ENCODE measurements at regions not wholly inside any gene's neighbourhood (a gene's known extent, or its start where the extent isn't known, plus 50 kb on each side); places are given as distances from the start of the nearest gene placed in this dataset.

DNA sequence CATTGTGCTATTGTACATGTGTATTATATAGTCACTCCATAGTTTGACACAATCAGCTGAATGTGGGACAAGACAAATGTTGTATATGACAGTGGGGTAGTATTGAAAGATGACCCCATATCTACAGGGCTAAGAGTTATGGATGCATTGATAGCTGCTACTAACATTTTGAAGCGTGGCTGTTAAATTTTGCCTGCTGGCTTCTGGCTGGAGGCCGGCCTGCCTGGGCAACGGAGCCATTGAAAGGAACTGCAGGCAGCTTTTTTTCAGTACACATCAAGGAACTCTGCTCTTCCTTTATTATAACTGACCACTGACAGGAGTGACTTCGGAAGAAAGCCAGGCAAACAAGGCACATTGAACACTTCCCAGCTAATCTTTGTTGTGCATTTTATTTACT is 76.1 kb upstream of the TMEM33 start:
- DNase-seq (ENCODE audit: low read depth in 2 of 2): no peak

DNA sequence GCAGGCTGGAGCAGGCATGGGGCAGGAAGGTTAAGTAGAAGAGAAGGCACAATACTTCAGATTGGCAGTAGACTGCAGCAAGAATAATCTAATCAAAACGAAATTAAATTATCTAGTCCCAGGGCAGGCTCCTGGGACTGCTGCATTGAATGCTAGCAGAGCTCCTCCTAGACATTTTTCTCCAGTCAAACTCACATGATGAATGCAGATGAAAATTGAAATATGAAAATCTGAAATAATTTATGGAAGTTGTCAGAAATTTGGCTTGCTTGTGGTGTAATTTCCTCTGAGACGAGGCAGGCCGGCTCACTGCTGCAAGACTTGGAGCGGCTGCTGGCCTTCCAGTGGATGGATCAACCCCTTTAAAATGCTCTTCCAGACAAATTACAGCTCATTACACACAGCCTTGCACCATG is 78.0 kb upstream of the TMEM33 start:
- no peak for DNase-seq (ENCODE audit: low read depth in 2 of 2)

DNA sequence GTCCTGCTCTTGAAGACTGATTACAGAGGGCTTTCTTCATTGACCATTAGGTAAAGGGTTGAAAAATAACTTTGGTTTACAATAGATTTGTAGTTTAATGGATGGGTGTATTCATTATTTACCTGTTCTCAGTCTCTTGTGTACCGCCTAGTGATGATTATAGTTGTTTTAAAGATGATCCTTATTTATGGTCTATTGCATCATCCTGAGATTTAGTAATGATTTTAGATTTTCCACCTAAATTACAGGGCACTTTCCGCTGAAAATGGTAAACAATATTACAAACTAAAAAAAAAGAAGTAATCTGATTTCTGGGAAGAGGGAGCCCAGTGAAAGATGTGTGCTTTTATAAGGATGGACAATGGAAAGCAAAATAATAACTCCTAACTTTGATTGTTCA is 78.4 kb upstream of the TMEM33 start:
- DNase-seq (ENCODE audit: low read depth in 2 of 2): no peak

DNA sequence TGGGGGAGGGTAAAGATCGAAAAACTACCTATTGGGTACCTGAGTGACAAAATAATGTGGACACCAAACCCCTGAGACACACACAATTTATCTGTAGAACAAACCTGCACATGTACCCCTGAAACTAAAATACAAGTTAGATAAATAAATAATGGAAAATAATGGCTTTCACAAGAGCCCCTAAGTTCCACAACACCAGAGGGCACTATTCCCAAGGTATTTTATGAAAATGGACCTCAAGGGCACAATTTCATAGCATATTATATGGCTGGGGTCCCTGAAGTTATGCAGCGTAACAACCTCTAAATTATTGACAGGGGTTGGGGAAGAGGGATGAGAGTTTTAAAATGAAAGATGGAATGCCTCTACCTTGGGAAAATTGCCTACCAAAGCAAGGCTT is 81.3 kb upstream of the TMEM33 start:
- no peak for DNase-seq (ENCODE audit: low read depth in 2 of 2)

DNA sequence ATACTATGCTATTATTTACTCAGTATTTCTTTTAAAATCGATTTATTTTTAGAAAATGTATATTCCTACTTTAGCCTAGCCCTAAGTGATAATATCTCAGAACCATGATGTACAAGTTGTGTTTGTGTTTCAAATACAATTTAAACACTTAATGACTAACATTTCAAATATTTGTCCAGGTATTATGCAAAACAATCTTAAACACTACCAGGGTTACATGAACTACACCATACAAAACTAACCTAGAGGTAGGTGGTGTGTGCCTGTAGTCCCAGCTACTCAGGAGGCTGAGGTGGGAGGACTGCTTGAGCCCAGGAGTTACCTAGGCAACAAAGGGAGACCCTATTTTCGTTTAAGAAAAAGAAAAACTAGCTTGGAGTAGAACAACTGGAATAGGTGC is 83.0 kb upstream of the TMEM33 start:
- DNase-seq (ENCODE audit: low read depth in 2 of 2): no peak

DNA sequence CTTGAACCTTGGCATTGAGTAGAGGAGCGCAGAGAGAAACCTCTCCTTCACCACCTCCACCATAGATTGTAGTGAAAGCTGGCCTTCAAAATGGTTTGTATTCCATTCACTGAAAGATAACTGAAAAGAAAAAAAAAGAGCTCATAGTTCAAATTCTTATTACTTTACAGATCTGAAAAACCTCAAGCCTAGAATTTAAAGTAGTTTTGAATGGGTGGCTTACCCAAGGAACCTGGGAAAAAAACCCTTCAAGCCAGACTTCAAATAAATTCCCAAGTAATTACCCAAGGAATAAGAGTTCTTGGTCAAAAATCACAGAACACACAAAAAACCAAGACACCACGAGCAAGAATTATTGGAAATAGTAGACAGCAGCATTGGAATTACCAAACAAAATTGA is 83.6 kb upstream of the TMEM33 start:
- no peak for DNase-seq (ENCODE audit: low read depth in 2 of 2)

DNA sequence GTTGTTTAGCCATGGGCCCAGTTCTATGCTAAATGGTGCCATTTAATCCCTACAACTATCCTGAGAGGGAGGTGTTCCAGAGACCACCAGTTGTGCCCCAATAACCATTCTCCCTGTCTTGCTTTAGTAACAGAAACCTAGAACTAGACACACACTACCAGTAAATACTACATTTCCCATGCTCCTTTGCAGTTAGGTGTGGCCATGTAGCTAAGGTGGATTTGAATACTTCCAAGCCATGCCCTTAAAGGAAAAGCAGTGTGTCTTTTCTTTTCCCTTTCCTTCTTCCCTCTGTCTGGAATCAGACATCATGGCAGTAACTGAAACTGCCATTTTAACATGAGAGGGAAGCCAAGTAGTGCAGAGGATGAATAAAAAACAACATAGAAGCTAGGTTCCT is 90.9 kb upstream of the TMEM33 start:
- no peak for DNase-seq (ENCODE audit: low read depth in 2 of 2)

DNA sequence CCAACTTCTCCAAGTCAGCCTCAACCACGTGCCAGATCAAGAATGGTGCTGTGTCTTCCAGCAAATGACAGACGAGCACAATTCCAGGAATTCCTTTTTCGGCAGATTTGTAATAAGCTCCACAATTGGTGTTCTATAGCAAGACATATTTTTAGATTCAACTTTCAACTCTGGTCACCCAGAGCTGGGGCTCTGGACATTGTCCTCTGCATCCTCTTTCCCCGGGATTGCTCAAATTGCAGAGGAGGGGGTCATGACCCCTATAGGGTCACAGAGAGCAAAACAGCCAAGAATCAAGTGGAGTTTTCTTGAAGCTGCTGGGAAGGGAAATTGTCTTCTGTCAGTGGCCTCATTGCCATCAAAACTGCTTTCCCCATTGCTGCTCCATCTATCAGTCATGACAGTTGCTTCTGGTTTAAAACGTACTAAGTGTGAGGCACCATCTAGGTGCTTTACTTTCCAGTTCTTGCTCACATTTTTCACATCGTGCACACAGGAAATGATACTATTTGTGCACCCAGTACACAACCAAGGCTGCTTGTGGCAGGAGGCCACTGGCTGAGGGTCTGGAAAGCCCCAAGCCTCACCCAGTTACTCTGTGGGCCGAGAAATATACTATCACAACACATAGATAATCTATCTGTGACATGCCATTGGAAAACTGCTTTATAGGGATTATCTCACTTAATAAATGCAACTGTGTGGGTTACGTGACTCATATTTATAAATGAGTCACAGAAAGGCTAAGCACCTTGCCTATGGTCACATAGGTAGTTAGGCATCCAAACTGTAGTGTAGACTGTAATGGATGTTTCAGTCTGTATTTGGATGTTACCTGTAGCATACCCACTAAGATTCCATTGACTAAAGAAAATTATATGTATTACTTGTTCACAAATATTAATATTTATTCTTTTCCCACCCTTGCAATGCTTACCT is 91.7 kb upstream of the PHOX2B start:
- no peak for DNase-seq (ENCODE audit: low read depth in 2 of 2)

DNA sequence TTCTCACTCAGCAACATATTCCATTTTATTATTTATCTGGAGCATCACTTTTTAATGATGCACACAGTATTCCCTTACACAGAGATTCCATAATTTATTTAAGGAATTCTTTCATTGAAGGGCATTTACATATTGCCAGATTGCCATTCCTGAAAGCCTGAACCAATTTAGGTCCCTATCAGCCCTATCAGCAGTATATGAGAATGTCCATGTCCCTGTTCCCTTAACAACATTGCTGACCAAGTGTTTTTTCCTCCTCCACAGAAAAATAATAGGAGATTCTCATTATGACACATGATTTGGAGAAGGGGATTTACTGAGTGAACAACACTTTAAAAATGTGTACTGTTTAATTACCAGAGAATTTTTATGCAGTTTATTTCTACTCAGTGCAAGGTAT is 90.1 kb upstream of the PHOX2B start:
- no peak for DNase-seq (ENCODE audit: low read depth in 2 of 2)

DNA sequence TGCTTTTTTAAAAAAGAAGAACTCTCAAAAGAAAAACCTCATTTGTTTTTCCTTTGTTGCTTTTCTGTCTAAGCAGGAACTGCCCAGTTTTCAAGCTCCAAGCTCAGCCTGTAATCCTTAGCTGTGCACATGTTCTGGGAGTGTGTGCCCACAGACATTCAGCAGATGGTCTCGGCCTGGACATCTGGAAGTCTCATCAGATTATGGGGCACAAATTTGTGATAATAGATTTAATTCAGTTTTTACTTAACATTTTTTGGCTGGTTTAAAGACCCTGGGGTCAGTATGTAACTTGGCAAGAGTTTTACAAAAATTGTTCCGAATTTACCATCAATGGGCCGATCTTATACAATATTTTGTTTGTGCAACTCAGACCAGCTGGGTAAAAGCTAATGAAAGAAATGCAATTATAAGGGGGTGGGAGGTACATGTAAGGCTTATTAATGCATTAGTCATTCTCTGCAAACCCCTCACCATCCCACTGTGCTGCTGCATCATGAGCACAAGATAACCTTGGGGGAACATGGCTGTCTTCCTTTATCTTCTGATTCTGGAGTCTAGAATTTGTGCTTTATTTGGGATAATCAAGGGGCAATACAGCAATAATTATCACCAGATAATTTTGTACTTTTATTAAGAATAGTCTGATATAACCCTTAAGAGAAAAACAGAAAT is 86.9 kb upstream of the PHOX2B start:
- no peak for DNase-seq (ENCODE audit: low read depth in 2 of 2)

DNA sequence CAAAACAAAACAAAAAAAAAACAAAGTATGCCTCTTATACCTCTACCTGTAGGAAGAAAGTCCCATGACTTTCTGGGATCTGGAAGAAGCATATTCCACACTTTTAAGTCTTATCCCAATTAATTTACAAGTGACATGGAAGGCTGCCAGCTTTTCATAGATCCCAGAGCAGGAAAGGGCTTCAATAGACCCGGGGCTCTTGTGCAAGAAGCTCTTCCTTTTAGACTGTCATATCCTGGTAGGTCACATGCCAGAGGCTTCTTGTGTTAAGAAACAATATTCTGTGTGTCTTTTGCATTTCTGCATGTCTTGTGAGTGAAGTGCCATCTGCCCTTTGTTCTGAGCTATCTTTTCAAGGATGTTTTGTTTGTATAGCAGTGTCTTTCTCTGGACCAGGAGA is 84.4 kb upstream of the PHOX2B start:
- no peak for DNase-seq (ENCODE audit: low read depth in 2 of 2)

DNA sequence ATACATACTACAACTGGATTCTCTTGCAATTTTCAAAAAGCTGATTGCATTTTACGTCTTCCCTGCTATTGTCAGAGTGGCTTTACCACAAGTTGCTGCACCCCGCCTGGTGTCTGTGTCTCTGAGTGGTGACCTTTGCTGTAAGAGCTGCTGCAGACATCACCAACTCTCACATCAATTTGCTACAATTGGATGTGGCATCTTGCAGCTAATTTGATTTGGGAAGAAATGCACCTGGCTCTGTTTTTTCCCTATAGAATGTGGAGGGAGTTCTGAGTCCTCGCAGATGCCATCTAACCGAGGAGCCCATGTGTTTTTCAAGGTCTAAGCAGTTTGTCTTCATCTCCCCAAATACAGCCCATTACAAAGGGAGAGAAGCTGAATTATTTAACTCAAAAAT is 73.8 kb upstream of the PHOX2B start:
- DNase-seq (ENCODE audit: low read depth in 2 of 2): no peak

DNA sequence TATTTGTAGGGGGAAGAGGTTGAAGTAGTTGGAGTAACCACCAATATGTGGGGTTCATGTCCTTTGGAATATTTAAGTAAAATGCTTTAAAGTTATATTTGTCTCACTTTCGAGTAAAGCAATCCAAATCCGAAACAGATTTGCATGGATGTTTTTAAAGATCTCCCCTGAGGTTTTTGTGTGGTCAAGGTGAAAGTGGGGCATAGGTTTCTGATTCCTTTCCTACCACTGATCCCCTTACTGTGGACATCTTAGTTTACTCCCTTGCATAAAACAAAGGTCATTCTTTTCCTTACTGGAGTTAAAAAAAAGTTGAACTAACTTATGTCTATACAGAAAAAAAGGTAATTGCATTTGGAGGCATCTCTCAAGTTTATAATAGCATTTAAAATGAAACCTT is 71.9 kb upstream of the PHOX2B start:
- DNase-seq (ENCODE audit: low read depth in 2 of 2): no peak

DNA sequence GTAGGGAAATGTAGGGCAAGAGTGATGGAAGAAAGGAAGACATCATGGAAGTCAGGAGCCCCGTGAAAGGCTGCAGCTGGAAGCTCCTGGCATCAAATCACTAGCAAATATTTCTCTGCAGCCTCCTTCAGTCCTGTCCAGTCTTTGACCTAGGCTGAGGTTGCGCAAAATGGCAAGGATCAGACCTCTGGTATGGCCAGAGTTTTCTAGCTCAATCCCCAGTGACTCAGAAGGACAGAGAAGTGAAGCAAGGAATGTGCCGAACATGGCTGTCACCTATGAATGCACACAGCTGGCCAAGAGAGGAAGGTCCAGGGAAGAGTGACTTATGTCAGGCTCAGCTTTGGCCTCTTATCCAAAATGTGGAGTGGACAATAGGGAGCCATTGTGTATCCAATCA is 71.1 kb upstream of the PHOX2B start:
- DNase-seq (ENCODE audit: low read depth in 2 of 2): no peak

DNA sequence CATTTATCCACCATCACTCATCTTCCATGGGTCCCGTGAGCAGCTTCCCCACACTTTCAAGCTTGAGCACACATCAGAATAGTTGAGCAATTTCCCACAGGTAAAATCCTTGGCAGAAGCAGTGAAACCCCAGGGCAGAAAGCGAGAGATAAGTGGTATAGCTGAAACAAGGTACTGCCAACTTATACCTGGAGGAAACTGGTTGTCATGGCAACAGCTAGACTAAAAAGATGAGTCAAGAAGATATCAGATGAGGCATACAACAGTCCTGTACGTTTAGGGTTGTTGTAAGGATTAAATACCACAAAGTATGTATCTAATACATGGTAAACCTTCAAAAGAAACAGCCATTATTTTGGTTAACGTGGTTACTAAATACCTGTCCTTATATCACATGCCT is 66.9 kb upstream of the PHOX2B start:
- no peak for DNase-seq (ENCODE audit: low read depth in 2 of 2)

DNA sequence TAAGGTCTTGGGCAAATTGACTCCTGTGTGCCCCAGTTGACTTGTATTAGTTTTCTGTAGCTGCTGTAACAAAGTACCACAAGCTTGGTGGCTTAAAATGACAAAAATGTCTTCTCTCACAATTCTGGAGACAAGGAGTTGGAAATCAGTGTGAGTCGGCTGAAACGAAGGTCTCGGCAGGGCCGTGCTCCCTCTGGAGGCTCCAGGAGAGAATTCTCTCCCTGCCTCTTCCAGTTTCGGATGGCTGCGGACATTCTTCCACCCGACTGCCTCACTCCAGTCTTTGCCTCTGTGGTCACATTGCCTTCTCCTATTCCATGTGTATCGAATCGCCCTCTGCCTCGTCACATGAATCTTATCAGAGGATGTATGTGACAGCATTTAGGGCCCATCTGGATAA is 66.0 kb upstream of the PHOX2B start:
- DNase-seq (ENCODE audit: low read depth in 2 of 2): no peak

DNA sequence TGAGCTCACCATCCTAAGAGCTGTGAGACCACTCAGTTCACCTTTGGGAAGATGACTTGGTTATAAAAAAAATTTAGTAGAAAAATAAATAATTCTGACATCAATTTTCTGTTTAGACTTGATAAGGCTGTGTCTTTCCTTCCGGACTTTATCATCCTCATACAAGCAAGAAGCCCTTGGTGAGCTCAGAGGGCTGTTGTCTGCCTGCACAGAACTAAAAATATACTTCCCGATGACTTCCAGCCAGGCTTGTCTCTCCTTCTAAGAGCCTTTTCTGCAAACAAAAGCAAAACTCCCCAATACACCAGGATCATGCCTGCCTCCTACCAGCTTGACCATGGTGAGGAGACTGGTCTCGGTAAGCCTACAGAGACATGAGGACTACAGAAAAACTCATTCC is 58.3 kb upstream of the PHOX2B start:
- DNase-seq (ENCODE audit: low read depth in 2 of 2): no peak

DNA sequence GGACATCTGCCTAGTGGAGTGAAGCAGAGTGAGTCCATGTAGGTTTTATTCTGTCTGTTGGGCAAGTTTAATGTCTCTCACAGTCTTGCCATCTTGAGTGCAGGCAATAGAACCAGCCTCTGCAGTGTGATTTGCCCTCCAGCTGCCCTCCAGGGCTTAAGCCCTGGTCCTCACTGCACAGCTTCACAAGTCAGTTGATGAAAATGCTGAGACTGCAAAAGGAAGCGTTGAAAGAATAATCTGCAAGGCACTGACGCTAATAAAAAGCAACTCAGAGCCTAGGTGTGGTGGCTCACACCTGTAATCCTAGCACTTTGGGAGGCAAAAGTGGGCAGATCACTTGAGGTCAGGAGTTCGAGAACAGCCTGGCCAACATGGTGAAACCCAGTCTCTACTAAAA is 54.1 kb upstream of the PHOX2B start:
- DNase-seq (ENCODE audit: low read depth in 2 of 2): no peak

DNA sequence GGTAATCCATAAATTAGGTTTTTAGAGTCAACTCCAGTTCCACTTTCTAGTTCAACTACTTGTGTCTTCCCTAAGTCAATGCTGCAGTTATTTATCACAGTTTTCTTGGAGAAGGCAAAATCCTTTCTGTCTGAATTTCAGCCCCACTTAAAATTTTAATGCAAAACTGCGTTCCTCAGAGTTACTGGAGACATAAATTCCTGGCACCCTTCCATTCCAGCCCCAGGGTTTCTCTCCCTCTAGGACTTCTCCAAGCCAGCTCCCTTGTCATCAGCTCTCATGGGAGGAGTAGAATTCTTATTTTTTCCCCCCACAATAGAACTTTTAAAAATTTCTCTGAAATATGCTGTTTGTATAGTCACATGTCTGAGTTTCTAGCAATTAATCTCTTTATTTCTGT is 50.6 kb upstream of the PHOX2B start:
- no peak for DNase-seq (ENCODE audit: low read depth in 2 of 2)
